ENCODE measurements at regions not wholly inside any gene's neighbourhood (a gene's known extent, or its start where the extent isn't known, plus 50 kb on each side); places are given as distances from the start of the nearest gene placed in this dataset.

- no peak overlapping the region for H3K4me3 ChIP-seq (ENCODE audit: low read depth, low read length)
- TF ChIP-seq CTCF (IDR thresholded peaks at IDR 0.05; ENCODE audit: low read depth, low read length) (no peak), POLR2A (IDR thresholded peaks at IDR 0.05; ENCODE audit: extremely low read depth, insufficient read length) (no peak), MAX (IDR thresholded peaks at IDR 0.05; ENCODE audit: low read depth, low read length) (no peak), MYC (IDR thresholded peaks at IDR 0.05; ENCODE audit: low read depth, low read length) (no peak)
- DNase-seq (ENCODE audit: low read depth): no peak
Observed at GRCh38 chr2:151178207-151178606, 83.5 kb downstream of the RBM43 start.

GRCh38 chr2:151177756-151178155 is 83.9 kb downstream of the RBM43 start:
- no peak for TF ChIP-seq MAX (IDR thresholded peaks at IDR 0.05; ENCODE audit: low read depth, low read length)
- no peak for TF ChIP-seq CTCF (IDR thresholded peaks at IDR 0.05; ENCODE audit: low read depth, low read length)
- TF ChIP-seq MYC (IDR thresholded peaks at IDR 0.05; ENCODE audit: low read depth, low read length): no peak
- TF ChIP-seq POLR2A (IDR thresholded peaks at IDR 0.05; ENCODE audit: extremely low read depth, insufficient read length): no peak
- no peak overlapping the region for H3K4me3 ChIP-seq (ENCODE audit: low read depth, low read length)
- no peak for DNase-seq (ENCODE audit: low read depth)

GRCh38 chr2:151176661-151177060 is 85.0 kb downstream of the RBM43 start:
- no peak for DNase-seq (ENCODE audit: low read depth)
- no peak for TF ChIP-seq CTCF (IDR thresholded peaks at IDR 0.05; ENCODE audit: low read depth, low read length)
- no peak for TF ChIP-seq MYC (IDR thresholded peaks at IDR 0.05; ENCODE audit: low read depth, low read length)
- no peak for TF ChIP-seq MAX (IDR thresholded peaks at IDR 0.05; ENCODE audit: low read depth, low read length)

GRCh38 chr2:151175864-151176263 is 85.8 kb downstream of the RBM43 start:
- no peak for TF ChIP-seq MYC (IDR thresholded peaks at IDR 0.05; ENCODE audit: low read depth, low read length)
- no peak for TF ChIP-seq POLR2A (IDR thresholded peaks at IDR 0.05; ENCODE audit: extremely low read depth, insufficient read length)
- TF ChIP-seq CTCF (IDR thresholded peaks at IDR 0.05; ENCODE audit: low read depth, low read length): no peak
- TF ChIP-seq MAX (IDR thresholded peaks at IDR 0.05; ENCODE audit: low read depth, low read length): no peak
- DNase-seq (ENCODE audit: low read depth): no peak

More at GRCh38 chr2:151176661-151177060, 85.0 kb downstream of the RBM43 start:
- no peak overlapping the region for H3K4me3 ChIP-seq (ENCODE audit: low read depth, low read length)

GRCh38 chr2:151174127-151174526 is 87.5 kb downstream of the RBM43 start:
- H3K4me3 ChIP-seq (ENCODE audit: low read depth, low read length): no peak overlapping the region
- no peak for DNase-seq (ENCODE audit: low read depth)
- TF ChIP-seq CTCF (IDR thresholded peaks at IDR 0.05; ENCODE audit: low read depth, low read length) (no peak), MAX (IDR thresholded peaks at IDR 0.05; ENCODE audit: low read depth, low read length) (no peak), POLR2A (IDR thresholded peaks at IDR 0.05; ENCODE audit: extremely low read depth, insufficient read length) (no peak), MYC (IDR thresholded peaks at IDR 0.05; ENCODE audit: low read depth, low read length) (no peak)

More at GRCh38 chr2:151175864-151176263, 85.8 kb downstream of the RBM43 start:
- no peak overlapping the region for H3K4me3 ChIP-seq (ENCODE audit: low read depth, low read length)

- TF ChIP-seq MAX (IDR thresholded peaks at IDR 0.05; ENCODE audit: low read depth, low read length) (no peak), POLR2A (IDR thresholded peaks at IDR 0.05; ENCODE audit: extremely low read depth, insufficient read length) (no peak), CTCF (IDR thresholded peaks at IDR 0.05; ENCODE audit: low read depth, low read length) (no peak), MYC (IDR thresholded peaks at IDR 0.05; ENCODE audit: low read depth, low read length) (no peak)
- H3K4me3 ChIP-seq (ENCODE audit: low read depth, low read length): no peak overlapping the region
- DNase-seq (ENCODE audit: low read depth): no peak
Observed at GRCh38 chr2:151171186-151171585, 90.5 kb downstream of the RBM43 start.

Measured in NB4 (cell line).